ENCODE measurements at regions not wholly inside any gene's neighbourhood (a gene's known extent, or its start where the extent isn't known, plus 50 kb on each side); places are given as distances from the start of the nearest gene placed in this dataset.

GRCh38 chr15:31448635-31448979 is 122.0 kb downstream of the KLF13 start:
- Histone ChIP-seq H3K27me3 (no peaks in the 10 kb centered on the region), H3K36me3 (no peaks in the 10 kb centered on the region), H3K9me3 (no peaks in the 10 kb centered on the region), H3K4me3 (no peak overlapping the region), H3K4me1 (peaks cover 0 to 6% (median 0%) of the 10 kb centered on the region in 4 donors), H3K27ac (no peak overlapping the region)
- in situ Hi-C loops (cut with MboI; ENCODE audit: low pct_ligation_motif_present in 1 of 4, low pct_unique_long_range_greater_than_20kb in 1 of 4, low sequenced_read_pairs in 3 of 4) (loop anchor here in 2 of 4 donors (25.0 kb wide), 1 partner anchor 236 kb away; no protein-coding TSS in a partner anchor), intact Hi-C loops (cut with DNase I; ENCODE audit: low total_unique reads) (no loop called here)
- TF ChIP-seq POLR2A (IDR thresholded peaks at IDR 0.05) = no peak
- no peak for DNase-seq
- WGBS, 2 donors (ENCODE audit: low coverage in 1 of 2) = 59 to 62% methylated on average over 4 to 5 of the region's 5 CpGs

- in situ Hi-C loops (cut with MboI; ENCODE audit: low pct_ligation_motif_present in 1 of 4, low pct_unique_long_range_greater_than_20kb in 1 of 4, low sequenced_read_pairs in 3 of 4) = no loop called here
- TF ChIP-seq POLR2AphosphoS5 (IDR thresholded peaks at IDR 0.05) = no peak
- TF ChIP-seq CTCF (IDR thresholded peaks at IDR 0.05) = no peak
- no peak for TF ChIP-seq POLR2A (IDR thresholded peaks at IDR 0.05)
- no peak for TF ChIP-seq EP300 (IDR thresholded peaks at IDR 0.05; ENCODE audit: low read depth)
Measured at GRCh38 chr15:31452595-31453557, 126.2 kb downstream of the KLF13 start.

GRCh38 chr15:31453558-31454318 is 127.1 kb downstream of the KLF13 start:
- in situ Hi-C loops (cut with MboI; ENCODE audit: low pct_ligation_motif_present in 1 of 4, low pct_unique_long_range_greater_than_20kb in 1 of 4, low sequenced_read_pairs in 3 of 4) (no loop called here), intact Hi-C loops (cut with DNase I; ENCODE audit: low total_unique reads) (no loop called here)
- WGBS, 2 donors (ENCODE audit: low coverage in 1 of 2) = 97 to 98% methylated on average over 19 to 29 of the region's 29 CpGs
- Histone ChIP-seq H3K27ac (no peak overlapping the region), H3K27me3 (no peaks in the 10 kb centered on the region), H3K4me3 (no peak overlapping the region), H3K4me1 (peaks cover 0 to 4% (median 0%) of the 10 kb centered on the region in 4 donors), H3K9me3 (no peaks in the 10 kb centered on the region), H3K36me3 (no peaks in the 10 kb centered on the region)
- peak; percentile 6 for DNase-seq
- TF ChIP-seq POLR2A (IDR thresholded peaks at IDR 0.05) = no peak
- no peak for TF ChIP-seq CTCF (IDR thresholded peaks at IDR 0.05)
- no peak for TF ChIP-seq POLR2AphosphoS5 (IDR thresholded peaks at IDR 0.05)
- no peak for TF ChIP-seq EP300 (IDR thresholded peaks at IDR 0.05; ENCODE audit: low read depth)

More at GRCh38 chr15:31452595-31453557, 126.2 kb downstream of the KLF13 start:
- Histone ChIP-seq H3K4me1 (no peaks in the 10 kb centered on the region), H3K27me3 (no peaks in the 10 kb centered on the region), H3K36me3 (no peaks in the 10 kb centered on the region), H3K27ac (no peak overlapping the region), H3K4me3 (no peak overlapping the region), H3K9me3 (no peaks in the 10 kb centered on the region)
- intact Hi-C loops (cut with DNase I; ENCODE audit: low total_unique reads) = no loop called here
- 89 to 91% methylated on average over 5 to 36 of the region's 36 CpGs for WGBS, 2 donors (ENCODE audit: low coverage in 1 of 2)
- no peak for DNase-seq

- TF ChIP-seq POLR2AphosphoS5 (IDR thresholded peaks at IDR 0.05) (no peak), CTCF (IDR thresholded peaks at IDR 0.05) (peak in 1 of 5 experiments; percentile 14), POLR2A (IDR thresholded peaks at IDR 0.05) (no peak)
- DNase-seq = no peak
- no peak overlapping the region for H3K4me3 ChIP-seq
Measured at GRCh38 chr15:31455499-31455898, 128.9 kb downstream of the KLF13 start.

More at GRCh38 chr15:31455499-31455898, 128.9 kb downstream of the KLF13 start:
- in situ Hi-C loops (cut with MboI; ENCODE audit: low pct_ligation_motif_present in 1 of 4, low pct_unique_long_range_greater_than_20kb in 1 of 4, low sequenced_read_pairs in 3 of 4) (no loop called here), intact Hi-C loops (cut with DNase I; ENCODE audit: low total_unique reads) (no loop called here)
- H3K27me3 ChIP-seq = no peaks in the 10 kb centered on the region
- no peaks in the 10 kb centered on the region for H3K36me3 ChIP-seq
- H3K27ac ChIP-seq = no peak overlapping the region
- 88 to 89% methylated on average over 1 of the region's 1 CpG for WGBS, 2 donors (ENCODE audit: low coverage in 1 of 2)
- no peaks in the 10 kb centered on the region for H3K9me3 ChIP-seq
- peaks cover 0 to 4% (median 0%) of the 10 kb centered on the region in 4 donors for H3K4me1 ChIP-seq

Data from transverse colon (tissue), 4 donors.